CD1c-positive myeloid dendritic cell (primary cell): ENCODE measurements at regions not wholly inside any gene's neighbourhood (a gene's known extent, or its start where the extent isn't known, plus 50 kb on each side); places are given as distances from the start of the nearest gene placed in this dataset.

Experiments used
- DNase-seq: peaks from one replicate; pipeline ENCODE4 v3.0.0-alpha.2; 2016; ENCODE audit errors: extremely low spot score

DNA sequence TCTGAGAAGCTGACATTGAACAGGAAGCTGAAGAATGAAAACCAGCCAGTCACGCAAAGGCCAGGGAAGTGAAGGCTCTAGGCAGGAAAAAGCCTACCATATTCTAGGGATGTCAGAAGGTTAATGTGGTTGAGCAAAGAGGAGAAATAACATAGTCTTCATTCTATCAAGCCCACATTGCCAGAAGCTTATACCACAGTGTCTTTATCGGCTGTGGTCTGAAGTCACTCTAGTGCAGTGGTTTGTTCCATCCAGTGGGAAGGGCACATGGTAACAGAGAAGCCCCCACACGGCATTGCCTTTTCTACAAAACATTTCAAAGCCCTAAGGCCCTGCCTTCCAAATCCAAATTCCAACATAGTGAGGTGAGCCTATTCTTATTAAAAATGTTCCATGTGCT is 311.3 kb downstream of the TNS1 start:
- no peak for DNase-seq

DNA sequence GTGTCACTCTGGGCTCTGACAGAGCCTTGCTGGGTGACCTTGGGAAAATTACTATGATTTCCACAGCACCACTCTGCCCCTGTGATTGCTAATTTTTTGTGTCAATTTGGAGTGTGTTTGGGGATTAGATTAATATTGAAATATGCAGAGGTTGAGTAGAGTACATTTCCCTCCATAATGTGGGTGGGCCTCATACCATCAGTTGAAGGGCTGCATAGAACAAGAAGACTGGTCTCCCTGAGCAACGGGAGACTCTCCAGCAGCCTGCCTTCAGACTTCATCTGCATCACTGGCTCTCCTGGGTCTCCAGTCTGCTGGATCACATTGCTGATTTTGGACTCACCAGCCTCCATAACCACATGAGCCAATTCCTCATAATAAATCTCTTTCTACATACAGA is 313.7 kb downstream of the TNS1 start:
- no peak for DNase-seq

- DNase-seq: no peak
Measured at GRCh38 chr2:217688494-217688893, 314.3 kb downstream of the TNS1 start.

DNA sequence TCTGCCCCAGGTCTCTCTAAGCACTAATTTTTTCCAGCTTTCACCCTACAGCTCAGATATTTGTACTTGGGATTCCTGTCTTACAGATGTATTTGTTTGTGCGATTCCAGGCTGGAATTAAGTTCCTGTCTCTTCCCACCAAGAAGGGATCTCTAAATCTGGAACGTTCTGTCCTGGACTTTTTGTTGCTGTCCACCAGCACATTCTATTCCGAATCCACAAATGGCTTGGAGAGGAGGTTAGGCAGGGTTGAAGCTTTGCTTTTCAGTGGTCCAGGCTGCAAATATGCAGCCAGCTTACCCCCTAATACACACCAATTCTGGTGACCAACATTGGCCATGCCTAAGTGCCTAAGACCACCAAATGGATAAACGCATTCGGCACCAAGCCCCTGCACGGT is 315.0 kb downstream of the TNS1 start:
- no peak for DNase-seq

DNA sequence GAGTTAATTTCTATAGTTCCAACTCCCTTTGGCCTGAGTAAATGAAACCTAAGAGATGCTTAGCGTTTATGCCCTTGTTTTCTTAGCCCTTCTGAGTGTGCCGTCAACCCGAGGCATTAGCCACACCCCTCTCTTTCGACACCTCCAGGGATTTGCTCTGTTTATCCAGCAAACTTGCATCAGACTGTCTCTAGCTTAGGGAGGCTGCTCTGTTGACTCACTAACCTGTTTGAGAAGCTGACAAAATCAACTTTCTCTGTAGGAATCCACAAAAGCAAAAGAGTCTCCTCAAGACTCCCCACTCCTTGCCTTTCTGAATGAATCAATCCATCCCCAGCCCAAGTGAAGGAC is 317.6 kb downstream of the TNS1 start:
- DNase-seq: no peak

DNA sequence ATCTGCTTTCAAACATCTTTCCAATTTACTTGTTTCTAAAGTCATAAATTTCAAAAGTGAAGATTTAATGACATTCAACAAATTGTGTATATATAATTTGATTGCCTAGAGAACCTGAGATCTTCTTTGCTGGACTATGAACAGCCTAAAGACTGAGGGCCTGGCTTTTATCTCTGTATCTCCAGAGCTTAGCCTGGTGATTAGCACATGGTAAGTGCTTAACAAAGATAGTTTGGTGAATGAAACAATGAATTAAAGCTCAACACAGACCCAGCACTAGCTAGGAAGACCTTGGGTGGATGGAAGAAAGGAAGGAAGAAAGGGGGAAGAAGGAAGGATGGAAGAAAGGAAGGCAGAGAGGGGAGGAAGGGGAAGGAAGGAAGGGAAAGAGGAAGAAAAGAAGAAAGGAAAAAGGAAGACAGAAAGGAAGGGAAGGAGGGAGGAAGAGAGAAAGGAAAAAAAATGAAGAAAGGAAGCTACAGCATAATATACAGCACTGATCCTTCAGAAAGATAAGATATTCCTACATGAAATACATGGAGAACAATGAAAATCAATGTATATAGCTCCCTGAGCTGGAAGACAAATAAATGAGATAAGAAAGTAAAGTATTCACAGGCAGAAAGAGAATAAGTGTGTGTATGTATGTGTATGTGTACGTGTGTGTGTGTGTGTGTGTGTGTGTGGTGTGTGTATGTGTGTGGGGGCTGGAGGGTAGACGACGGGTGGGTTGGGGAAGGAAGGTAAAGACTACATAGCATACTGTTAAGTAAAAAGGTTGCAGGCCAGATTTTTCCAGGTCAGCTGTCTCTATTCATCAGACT is 318.2 kb downstream of the TNS1 start:
- DNase-seq: no peak

GRCh38 chr2:217683106-217683870 is 319.5 kb downstream of the TNS1 start:
- DNase-seq: no peak

- no peak for DNase-seq
Measured at GRCh38 chr2:217681791-217682190, 321.0 kb downstream of the TNS1 start.

GRCh38 chr2:217680381-217680780 is 322.4 kb downstream of the TNS1 start:
- no peak for DNase-seq

DNA sequence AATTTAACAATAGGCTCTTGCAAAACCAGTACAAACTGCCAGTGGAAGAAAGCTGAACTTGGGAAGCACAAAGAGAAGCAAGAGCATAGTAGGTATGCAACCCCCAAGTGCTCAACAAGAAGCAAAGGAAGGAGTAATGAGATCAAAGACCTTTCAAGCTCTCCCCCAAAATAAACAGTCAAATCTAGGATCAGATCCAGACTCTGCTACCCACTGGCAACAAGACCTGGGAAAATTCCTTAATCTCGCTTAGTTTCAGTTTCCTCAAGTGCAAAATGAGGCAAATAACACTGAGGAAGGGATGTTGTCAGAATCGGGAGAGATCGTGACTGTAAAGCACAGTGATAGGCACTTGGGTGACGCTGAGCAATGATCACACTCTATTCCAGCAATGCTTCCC is 329.2 kb downstream of the TNS1 start:
- no peak for DNase-seq

DNA sequence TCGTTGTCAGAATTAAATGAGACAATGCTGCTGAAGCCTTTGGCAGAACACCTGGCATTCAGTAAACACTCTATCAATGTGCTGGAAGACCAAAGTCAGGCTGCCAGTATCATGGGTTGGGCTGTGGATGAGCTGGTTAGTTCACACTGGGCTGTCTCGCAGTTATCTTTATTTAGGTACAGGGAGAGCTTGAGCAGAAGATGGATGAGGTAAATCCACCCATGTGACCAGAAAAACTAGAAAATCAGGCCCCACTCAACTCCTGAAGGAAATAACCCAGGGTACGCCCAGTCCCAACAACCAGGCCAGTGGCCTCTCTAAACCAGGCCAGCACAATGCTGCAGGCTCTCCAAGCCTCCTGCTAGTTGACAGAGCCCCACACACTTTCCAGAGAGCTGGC is 330.3 kb downstream of the TNS1 start:
- no peak for DNase-seq

DNA sequence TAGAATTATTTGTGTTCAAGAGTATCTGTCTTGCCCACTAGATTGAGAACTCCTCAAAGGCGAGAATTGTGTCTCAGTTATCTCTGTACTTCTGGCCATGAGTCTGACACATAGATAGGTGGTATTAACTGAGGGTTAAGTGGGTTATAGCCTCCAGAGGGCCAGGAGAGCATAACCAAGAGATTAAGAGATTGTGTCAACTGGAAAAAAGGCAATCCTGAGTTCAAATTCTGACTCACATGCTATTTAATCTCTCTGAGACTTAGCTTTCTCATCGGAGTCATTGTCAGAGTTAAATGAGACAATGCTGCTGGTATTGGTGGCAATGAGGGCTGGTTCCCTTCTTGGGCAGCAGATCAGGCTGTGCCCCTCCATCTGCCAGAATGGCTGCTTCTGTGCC is 330.9 kb downstream of the TNS1 start:
- no peak for DNase-seq

GRCh38 chr2:217671075-217671474 is 331.7 kb downstream of the TNS1 start:
- DNase-seq: no peak

- no peak for DNase-seq
Measured at GRCh38 chr2:217669831-217670230, 333.0 kb downstream of the TNS1 start.

GRCh38 chr2:217667512-217667911 is 335.3 kb downstream of the TNS1 start:
- DNase-seq: no peak

GRCh38 chr2:217667035-217667434 is 335.8 kb downstream of the TNS1 start:
- no peak for DNase-seq

- DNase-seq: no peak
Measured at GRCh38 chr2:217666338-217666737, 336.5 kb downstream of the TNS1 start.

DNA sequence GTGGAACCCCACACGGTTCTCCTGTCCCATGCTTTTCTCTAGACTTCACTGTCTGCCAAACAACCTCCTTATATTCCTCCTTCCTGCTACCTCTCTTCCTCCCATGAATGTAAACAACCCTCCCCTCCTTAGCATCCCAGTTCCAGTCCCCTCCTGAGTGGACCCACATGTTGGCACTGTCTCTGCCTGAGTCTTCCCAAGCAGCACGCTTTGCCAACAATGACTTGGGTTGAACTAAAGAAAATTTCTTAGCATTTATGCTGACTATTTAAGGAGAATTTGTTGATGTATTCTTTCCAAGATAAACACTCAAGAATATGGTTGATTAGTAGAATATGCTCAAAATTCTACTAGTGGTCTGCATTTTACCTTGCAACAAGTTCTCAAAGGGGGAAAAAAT is 338.0 kb downstream of the TNS1 start:
- DNase-seq: no peak

DNA sequence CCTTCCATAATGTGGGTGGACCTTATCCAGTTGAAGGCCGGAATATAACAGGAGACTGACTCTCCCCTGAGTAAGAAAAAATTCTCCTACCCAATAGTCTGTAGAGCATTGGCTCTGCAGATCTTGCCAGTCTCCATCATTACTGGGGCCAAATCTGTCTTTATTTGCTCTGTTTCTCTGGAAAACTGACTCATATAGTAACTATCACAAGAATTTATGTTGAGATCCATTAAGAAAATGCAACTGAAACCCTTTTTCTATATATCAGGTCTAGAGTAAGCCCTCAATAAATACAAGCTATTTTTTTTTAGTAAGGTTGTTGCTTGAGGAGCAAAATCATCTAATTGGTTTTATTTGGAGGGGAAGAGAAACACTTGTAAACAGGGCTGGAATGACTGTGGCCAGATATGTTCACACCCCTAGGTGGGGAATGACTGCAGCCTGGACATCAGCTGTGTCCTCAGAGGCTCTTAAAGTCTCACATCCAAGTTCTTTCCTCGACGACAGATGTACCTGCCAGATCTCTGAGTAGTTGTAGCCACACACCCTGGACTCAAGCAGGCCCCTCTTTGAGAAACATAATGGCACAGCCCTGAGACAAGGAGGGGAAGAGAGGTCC is 339.7 kb downstream of the TNS1 start:
- no peak for DNase-seq

- DNase-seq: no peak
Measured at GRCh38 chr2:217661378-217661777, 341.4 kb downstream of the TNS1 start.

- DNase-seq: no peak
Measured at GRCh38 chr2:217660423-217660822, 342.4 kb downstream of the TNS1 start.

DNA sequence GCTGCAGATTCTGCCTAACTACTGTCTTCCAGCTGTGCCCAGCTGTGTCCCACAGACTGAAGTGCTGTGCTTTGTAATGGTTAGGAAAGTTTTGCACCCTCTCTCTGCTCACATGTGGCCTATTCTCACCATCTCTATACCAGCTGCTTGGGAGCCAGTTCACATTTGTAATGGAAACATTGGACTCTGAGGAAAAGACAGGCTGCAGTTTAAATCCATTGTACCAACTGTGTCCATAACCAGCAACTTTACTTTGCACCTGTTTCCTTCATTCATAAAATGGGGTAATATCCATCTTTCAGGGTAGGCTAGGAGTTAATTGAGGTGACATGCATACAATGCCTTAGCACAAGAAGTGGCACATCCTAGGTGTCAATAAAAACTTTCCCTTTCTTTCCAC is 344.0 kb downstream of the TNS1 start:
- no peak for DNase-seq

- DNase-seq: no peak
Measured at GRCh38 chr2:217657252-217657651, 345.5 kb downstream of the TNS1 start.
